ENCODE measurements at regions not wholly inside any gene's neighbourhood (a gene's known extent, or its start where the extent isn't known, plus 50 kb on each side); places are given as distances from the start of the nearest gene placed in this dataset.

- TF ChIP-seq, protein P1, sequence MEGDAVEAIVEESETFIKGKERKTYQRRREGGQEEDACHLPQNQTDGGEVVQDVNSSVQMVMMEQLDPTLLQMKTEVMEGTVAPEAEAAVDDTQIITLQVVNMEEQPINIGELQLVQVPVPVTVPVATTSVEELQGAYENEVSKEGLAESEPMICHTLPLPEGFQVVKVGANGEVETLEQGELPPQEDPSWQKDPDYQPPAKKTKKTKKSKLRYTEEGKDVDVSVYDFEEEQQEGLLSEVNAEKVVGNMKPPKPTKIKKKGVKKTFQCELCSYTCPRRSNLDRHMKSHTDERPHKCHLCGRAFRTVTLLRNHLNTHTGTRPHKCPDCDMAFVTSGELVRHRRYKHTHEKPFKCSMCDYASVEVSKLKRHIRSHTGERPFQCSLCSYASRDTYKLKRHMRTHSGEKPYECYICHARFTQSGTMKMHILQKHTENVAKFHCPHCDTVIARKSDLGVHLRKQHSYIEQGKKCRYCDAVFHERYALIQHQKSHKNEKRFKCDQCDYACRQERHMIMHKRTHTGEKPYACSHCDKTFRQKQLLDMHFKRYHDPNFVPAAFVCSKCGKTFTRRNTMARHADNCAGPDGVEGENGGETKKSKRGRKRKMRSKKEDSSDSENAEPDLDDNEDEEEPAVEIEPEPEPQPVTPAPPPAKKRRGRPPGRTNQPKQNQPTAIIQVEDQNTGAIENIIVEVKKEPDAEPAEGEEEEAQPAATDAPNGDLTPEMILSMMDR (optimal IDR thresholded peaks at IDR 0.05 in 1 of 3, IDR thresholded peaks at IDR 0.05 in 1 of 3, conservative IDR thresholded peaks at IDR 0.05 in 1 of 3; ENCODE audit: extremely low read depth in 1 of 3, insufficient read depth in 2 of 3, low read length in 3 of 3) = no peak
- no peak for TF ChIP-seq EZH2 (IDR thresholded peaks at IDR 0.05; ENCODE audit: low read length)
These were observed 86.1 kb upstream of the SCG2 start for GRCh38 chr2:223688094-223688835.

Measured in keratinocyte (primary cell).